ENCODE measurements at regions not wholly inside any gene's neighbourhood (a gene's known extent, or its start where the extent isn't known, plus 50 kb on each side); places are given as distances from the start of the nearest gene placed in this dataset.

DNA sequence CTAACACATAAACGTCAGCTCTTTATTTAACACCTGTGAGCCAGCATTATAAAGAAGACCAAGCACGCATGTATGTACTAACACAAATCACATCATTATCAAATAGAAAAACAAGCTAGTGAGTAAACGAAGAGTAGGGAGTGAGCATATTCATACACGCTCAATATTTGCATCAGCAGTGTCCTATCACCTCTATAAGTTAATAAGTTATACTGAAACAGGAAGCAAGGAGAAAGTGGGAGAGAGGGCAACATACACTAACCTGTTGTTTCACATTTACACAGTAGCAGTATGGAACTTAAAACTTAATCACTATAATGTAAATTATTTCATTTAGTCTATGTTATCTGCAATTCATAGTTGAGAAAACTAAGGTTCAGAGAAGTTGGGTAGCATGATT, 321.5 kb upstream of the TANK start:
- Mint-ChIP-seq H3K9me3 (ENCODE audit: unreplicated experiment) (peaks cover 16% of the 10 kb centered on the region), H3K4me3 (ENCODE audit: unreplicated experiment) (no peak overlapping the region), H3K4me1 (ENCODE audit: low read depth, unreplicated experiment) (peaks cover 6% of the 10 kb centered on the region), H3K27ac (ENCODE audit: unreplicated experiment) (no peak overlapping the region), H3K36me3 (ENCODE audit: insufficient read depth, unreplicated experiment) (no peaks in the 10 kb centered on the region), H3K27me3 (ENCODE audit: insufficient read depth, unreplicated experiment) (no peaks in the 10 kb centered on the region)
- ChIA-PET CTCF (no interaction called here), POLR2A (no interaction called here)
- intact Hi-C loops (cut with micrococcal nuclease; ENCODE audit: unreplicated experiment) = no loop called here
- DNase-seq = no peak
- Histone ChIP-seq H3K36me3 (ENCODE audit: control insufficient read depth, insufficient read depth, low read length) (no peaks in the 10 kb centered on the region), H3K4me1 (0 out of 2 replicates have a peak, but pooled peaks cover 5% of the 10 kb centered on the region), H3K4me3 (ENCODE audit: low read depth, low read length) (no peak overlapping the region), H3K9me3 (0 out of 2 replicates have a peak, but pooled peaks cover 1% of the 10 kb centered on the region), H3K27me3 (replicated peaks; ENCODE audit: control insufficient read depth, insufficient read depth, low read length) (no peaks in the 10 kb centered on the region)
- BruUV-seq (replicated peaks) = no TSS peak
- TF ChIP-seq, protein P1, sequence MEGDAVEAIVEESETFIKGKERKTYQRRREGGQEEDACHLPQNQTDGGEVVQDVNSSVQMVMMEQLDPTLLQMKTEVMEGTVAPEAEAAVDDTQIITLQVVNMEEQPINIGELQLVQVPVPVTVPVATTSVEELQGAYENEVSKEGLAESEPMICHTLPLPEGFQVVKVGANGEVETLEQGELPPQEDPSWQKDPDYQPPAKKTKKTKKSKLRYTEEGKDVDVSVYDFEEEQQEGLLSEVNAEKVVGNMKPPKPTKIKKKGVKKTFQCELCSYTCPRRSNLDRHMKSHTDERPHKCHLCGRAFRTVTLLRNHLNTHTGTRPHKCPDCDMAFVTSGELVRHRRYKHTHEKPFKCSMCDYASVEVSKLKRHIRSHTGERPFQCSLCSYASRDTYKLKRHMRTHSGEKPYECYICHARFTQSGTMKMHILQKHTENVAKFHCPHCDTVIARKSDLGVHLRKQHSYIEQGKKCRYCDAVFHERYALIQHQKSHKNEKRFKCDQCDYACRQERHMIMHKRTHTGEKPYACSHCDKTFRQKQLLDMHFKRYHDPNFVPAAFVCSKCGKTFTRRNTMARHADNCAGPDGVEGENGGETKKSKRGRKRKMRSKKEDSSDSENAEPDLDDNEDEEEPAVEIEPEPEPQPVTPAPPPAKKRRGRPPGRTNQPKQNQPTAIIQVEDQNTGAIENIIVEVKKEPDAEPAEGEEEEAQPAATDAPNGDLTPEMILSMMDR (IDR thresholded peaks at IDR 0.05; ENCODE audit: insufficient read depth in 1 of 2, low read depth in 1 of 2, low read length in 1 of 2, severe bottlenecking in 1 of 2, unreplicated experiment in 1 of 2) = no peak

DNA sequence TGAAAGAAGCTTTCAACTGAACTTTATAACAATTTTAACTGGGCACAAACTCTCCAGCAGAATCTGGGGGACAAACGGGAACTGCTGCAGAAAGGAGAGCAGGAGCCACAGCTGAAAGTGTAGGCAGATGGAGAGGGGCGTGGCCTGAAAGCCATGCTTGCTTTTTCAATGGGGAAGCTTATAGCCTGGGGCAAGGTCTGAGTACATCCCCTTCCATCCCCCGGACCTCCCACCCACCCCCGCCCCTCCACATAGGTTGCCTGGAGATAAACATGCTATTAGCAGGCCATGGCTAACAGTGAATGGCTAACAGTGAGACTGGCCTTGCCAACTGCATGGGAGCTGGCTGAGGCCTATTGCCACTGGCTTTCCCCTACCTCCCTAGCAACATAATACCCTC, 317.9 kb upstream of the TANK start:
- ChIA-PET CTCF (no interaction called here), POLR2A (no interaction called here)
- Histone ChIP-seq H3K27me3 (replicated peaks; ENCODE audit: control insufficient read depth, insufficient read depth, low read length) (no peaks in the 10 kb centered on the region), H3K9me3 (0 out of 2 replicates have a peak, but pooled peaks cover 5% of the 10 kb centered on the region), H3K36me3 (ENCODE audit: control insufficient read depth, insufficient read depth, low read length) (no peaks in the 10 kb centered on the region), H3K4me1 (0 out of 2 replicates have a peak, but pooled peaks cover 5% of the 10 kb centered on the region), H3K4me3 (ENCODE audit: low read depth, low read length) (no peak overlapping the region)
- TF ChIP-seq, protein P1 (IDR thresholded peaks at IDR 0.05; ENCODE audit: insufficient read depth in 1 of 2, low read depth in 1 of 2, low read length in 1 of 2, severe bottlenecking in 1 of 2, unreplicated experiment in 1 of 2) = no peak
- Mint-ChIP-seq H3K4me1 (ENCODE audit: low read depth, unreplicated experiment) (peaks cover 6% of the 10 kb centered on the region), H3K4me3 (ENCODE audit: unreplicated experiment) (no peak overlapping the region), H3K27ac (ENCODE audit: unreplicated experiment) (no peak overlapping the region), H3K36me3 (ENCODE audit: insufficient read depth, unreplicated experiment) (no peaks in the 10 kb centered on the region), H3K27me3 (ENCODE audit: insufficient read depth, unreplicated experiment) (no peaks in the 10 kb centered on the region), H3K9me3 (ENCODE audit: unreplicated experiment) (peaks cover 33% of the 10 kb centered on the region)
- intact Hi-C loops (cut with micrococcal nuclease; ENCODE audit: unreplicated experiment) = no loop called here
- no TSS peak for BruUV-seq (replicated peaks)
- no peak for DNase-seq

DNA sequence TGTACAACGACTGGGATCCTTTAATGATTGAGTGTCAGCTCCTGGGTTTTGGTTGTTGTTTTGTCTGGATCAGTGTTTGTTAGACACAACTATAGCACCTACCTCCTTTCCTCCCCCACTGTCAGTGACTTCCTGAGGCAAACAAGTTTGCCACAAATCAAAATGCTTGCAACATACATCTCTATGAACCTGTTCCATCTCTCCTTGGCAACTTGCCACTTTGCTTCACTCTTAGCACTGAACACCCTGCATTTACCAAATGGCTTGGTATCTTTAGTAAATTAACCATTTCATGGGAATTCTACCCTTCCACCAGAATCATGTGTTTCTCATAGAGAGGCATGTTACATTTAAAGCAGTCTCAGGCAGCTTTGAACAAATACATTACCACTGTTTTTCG, 301.1 kb upstream of the TANK start:
- Histone ChIP-seq H3K27me3 (replicated peaks; ENCODE audit: control insufficient read depth, insufficient read depth, low read length) (no peaks in the 10 kb centered on the region), H3K9me3 (no peaks in the 10 kb centered on the region), H3K4me3 (ENCODE audit: low read depth, low read length) (no peak overlapping the region), H3K4me1 (no peaks in the 10 kb centered on the region), H3K36me3 (ENCODE audit: control insufficient read depth, insufficient read depth, low read length) (no peaks in the 10 kb centered on the region)
- BruUV-seq (replicated peaks) = no TSS peak
- Mint-ChIP-seq H3K36me3 (ENCODE audit: insufficient read depth, unreplicated experiment) (no peaks in the 10 kb centered on the region), H3K27me3 (ENCODE audit: insufficient read depth, unreplicated experiment) (no peaks in the 10 kb centered on the region), H3K4me1 (ENCODE audit: low read depth, unreplicated experiment) (no peaks in the 10 kb centered on the region), H3K27ac (ENCODE audit: unreplicated experiment) (no peak overlapping the region), H3K4me3 (ENCODE audit: unreplicated experiment) (no peak overlapping the region), H3K9me3 (ENCODE audit: unreplicated experiment) (no peaks in the 10 kb centered on the region)
- intact Hi-C loops (cut with micrococcal nuclease; ENCODE audit: unreplicated experiment) = no loop called here
- ChIA-PET POLR2A (no interaction called here), CTCF (no interaction called here)
- no peak for DNase-seq
- TF ChIP-seq, protein P1 (IDR thresholded peaks at IDR 0.05; ENCODE audit: insufficient read depth in 1 of 2, low read depth in 1 of 2, low read length in 1 of 2, severe bottlenecking in 1 of 2, unreplicated experiment in 1 of 2) = no peak
